Liver (tissue), 8 donors: ENCODE measurements at regions not wholly inside any gene's neighbourhood (a gene's known extent, or its start where the extent isn't known, plus 50 kb on each side); places are given as distances from the start of the nearest gene placed in this dataset.

Experiments used
- DNase-seq: peaks from one replicate; pipeline ENCODE4 v3.0.0-alpha.2; 2017; ENCODE audit warnings: low spot score
- H3K27ac ChIP-seq, 2 donors: one replicate each; pipeline ENCODE4 v1.7.0; 2013; ENCODE audit warnings: inconsistent platforms in 2 of 2, low read length in 2 of 2, control low read depth in 1 of 2, low read depth in 1 of 2, mild to moderate bottlenecking in 1 of 2
- H3K27me3 ChIP-seq, 4 donors: one replicate each; pipeline versions ENCODE4 v1.6.1 to v1.7.0; 2013; ENCODE audit warnings: low read length in 3 of 4, inconsistent platforms in 1 of 4, mild to moderate bottlenecking in 1 of 4, moderate library complexity in 1 of 4; ENCODE audit not compliant: control insufficient read depth in 4 of 4, insufficient read depth in 4 of 4
- H3K36me3 ChIP-seq, 4 donors: one replicate each; pipeline versions ENCODE4 v1.6.1 to v1.7.0; 2013; ENCODE audit warnings: low read length in 3 of 4, mild to moderate bottlenecking in 3 of 4, low read depth in 1 of 4, moderate library complexity in 1 of 4; ENCODE audit not compliant: control insufficient read depth in 4 of 4, insufficient read depth in 3 of 4
- H3K4me1 ChIP-seq, 4 donors: one replicate each; pipeline versions ENCODE4 v1.6.1 to v1.7.0; 2013; ENCODE audit warnings: low read length in 3 of 4, mild to moderate bottlenecking in 3 of 4, moderate library complexity in 1 of 4; ENCODE audit not compliant: control insufficient read depth in 4 of 4, insufficient read depth in 4 of 4
- H3K4me3 ChIP-seq, 3 donors: one replicate each; pipeline versions ENCODE4 v1.6.1 to v1.7.0; 2013; ENCODE audit warnings: low read length in 3 of 3, control low read depth in 1 of 3, low read depth in 1 of 3, mild to moderate bottlenecking in 1 of 3
- H3K9ac ChIP-seq, 2 donors: one replicate each; pipeline ENCODE4 v1.7.0; 2013; ENCODE audit warnings: low read length in 2 of 2, mild to moderate bottlenecking in 2 of 2, moderate library complexity in 2 of 2, control low read depth in 1 of 2, low read depth in 1 of 2
- H3K9me3 ChIP-seq, 4 donors: one replicate each; pipeline versions ENCODE4 v1.6.1 to v1.7.0; 2013; ENCODE audit warnings: low read length in 3 of 4; ENCODE audit not compliant: control insufficient read depth in 4 of 4
- CTCF ChIP-seq: fragments of 150-350 bp; IDR thresholded peaks from 2 replicates; pipeline ENCODE4 v1.5.1; 2017; ENCODE audit warnings: improper control_type of control experiment, low read depth, low read length; ENCODE audit not compliant: missing input control
- EGR1 ChIP-seq, 2 donors: IDR thresholded peaks; 2 replicates each; pipeline ENCODE4 v1.6.1; 2016 to 2018; ENCODE audit warnings: antibody characterized with exemption in 2 of 2, low read depth in 2 of 2
- FOXA1 ChIP-seq: IDR thresholded peaks from 2 replicates; pipeline ENCODE4 v1.6.1; 2016; ENCODE audit warnings: antibody characterized with exemption
- FOXA2 ChIP-seq: IDR thresholded peaks from 2 replicates; pipeline ENCODE4 v1.6.1; 2016; ENCODE audit warnings: antibody characterized with exemption
- HNF4A ChIP-seq, 2 donors: conservative IDR thresholded peaks; 2 replicates each; pipeline ENCODE4 v1.6.1; 2016; ENCODE audit warnings: antibody characterized with exemption in 2 of 2, mild to moderate bottlenecking in 2 of 2
- HNF4G ChIP-seq: IDR thresholded peaks from 2 replicates; pipeline ENCODE4 v1.6.1; 2016; ENCODE audit warnings: antibody characterized with exemption
- JUND ChIP-seq, 2 donors: IDR thresholded peaks; 2 replicates each; pipeline ENCODE4 v1.6.1; 2016; ENCODE audit warnings: antibody characterized with exemption in 2 of 2
- NR2F2 ChIP-seq: IDR thresholded peaks from 2 replicates; pipeline ENCODE4 v1.6.1; 2016; ENCODE audit warnings: antibody characterized with exemption
- RAD21 ChIP-seq, 2 donors: IDR thresholded peaks; 2 replicates each; pipeline ENCODE4 v1.6.1; 2016; ENCODE audit warnings: antibody characterized with exemption in 2 of 2, mild to moderate bottlenecking in 2 of 2
- RXRA ChIP-seq, 2 donors: IDR thresholded peaks; 2 replicates each; pipeline ENCODE4 v1.6.1; 2017 to 2018; ENCODE audit warnings: antibody characterized with exemption in 2 of 2, mild to moderate bottlenecking in 1 of 2
- SP1 ChIP-seq: IDR thresholded peaks from 2 replicates; pipeline ENCODE4 v1.6.1; 2018; ENCODE audit warnings: antibody characterized with exemption, mild to moderate bottlenecking
- TAF1 ChIP-seq: conservative IDR thresholded peaks from 2 replicates; pipeline ENCODE4 v1.6.1; 2016; ENCODE audit warnings: antibody characterized with exemption, mild to moderate bottlenecking
- YY1 ChIP-seq: IDR thresholded peaks from 2 replicates; pipeline ENCODE4 v1.6.1; 2016; ENCODE audit warnings: antibody characterized with exemption, mild to moderate bottlenecking
- WGBS: extraction: QIAGEN DNeasy Blood & Tissue Kit; methylation state at CpG from one replicate; pipeline ENCODE4 v1.1.7; 2013; 5-methylcytosine and 5-hydroxymethylcytosine counted together
- TF ChIP-seq, protein P1 (sequence below): IDR thresholded peaks from 2 replicates; pipeline ENCODE4 v1.6.1; 2016; ENCODE audit warnings: antibody characterized with exemption
- TF ChIP-seq, protein P2 (sequence below): IDR thresholded peaks from 2 replicates; pipeline ENCODE4 v1.6.1; 2016; ENCODE audit warnings: antibody characterized with exemption, mild to moderate bottlenecking
- TF ChIP-seq, protein P3 (sequence below): IDR thresholded peaks from 2 replicates; pipeline ENCODE4 v1.6.1; 2016; ENCODE audit warnings: antibody characterized with exemption
- TF ChIP-seq, protein P4 (sequence below): IDR thresholded peaks from 2 replicates; pipeline ENCODE4 v1.6.1; 2016; ENCODE audit warnings: antibody characterized with exemption
- donor health status: healthy.
- donor health status: healthy.
- donor health status: healthy.
- donor health status: healthy.
- donor health status: healthy.

DNA sequence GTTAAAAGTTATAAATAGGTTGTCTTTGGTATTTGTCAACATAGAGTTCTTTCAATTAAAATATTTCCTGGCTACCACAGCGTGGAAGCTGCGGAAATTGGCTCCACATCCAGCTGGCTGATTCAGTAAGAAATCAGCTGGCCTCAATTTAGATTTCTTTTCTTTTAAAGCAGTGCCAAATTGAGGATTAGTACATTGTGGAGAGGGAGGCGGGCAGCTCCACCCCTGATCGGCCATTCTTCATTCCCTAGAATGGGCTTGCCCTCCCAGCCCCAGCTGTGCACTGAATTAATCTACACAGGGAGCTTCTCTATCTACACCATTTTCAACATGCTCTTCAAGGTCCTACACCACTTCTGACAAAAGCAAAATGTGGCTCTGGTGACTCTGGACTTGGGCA, 624.8 kb downstream of the DACH1 start:
- Histone ChIP-seq H3K4me3 (no peak overlapping the region), H3K36me3 (no peaks in the 10 kb centered on the region), H3K27me3 (peaks cover 0 to 3% (median 1%) of the 10 kb centered on the region in 4 donors), H3K9ac (no peak overlapping the region), H3K9me3 (no peaks in the 10 kb centered on the region), H3K27ac (no peak overlapping the region), H3K4me1 (no peaks in the 10 kb centered on the region)
- WGBS, result 74% methylated on average over 4 of the region's 4 CpGs
- no peak for TF ChIP-seq RAD21 (IDR thresholded peaks at IDR 0.05)
- TF ChIP-seq YY1, result no peak
- TF ChIP-seq, protein P1, sequence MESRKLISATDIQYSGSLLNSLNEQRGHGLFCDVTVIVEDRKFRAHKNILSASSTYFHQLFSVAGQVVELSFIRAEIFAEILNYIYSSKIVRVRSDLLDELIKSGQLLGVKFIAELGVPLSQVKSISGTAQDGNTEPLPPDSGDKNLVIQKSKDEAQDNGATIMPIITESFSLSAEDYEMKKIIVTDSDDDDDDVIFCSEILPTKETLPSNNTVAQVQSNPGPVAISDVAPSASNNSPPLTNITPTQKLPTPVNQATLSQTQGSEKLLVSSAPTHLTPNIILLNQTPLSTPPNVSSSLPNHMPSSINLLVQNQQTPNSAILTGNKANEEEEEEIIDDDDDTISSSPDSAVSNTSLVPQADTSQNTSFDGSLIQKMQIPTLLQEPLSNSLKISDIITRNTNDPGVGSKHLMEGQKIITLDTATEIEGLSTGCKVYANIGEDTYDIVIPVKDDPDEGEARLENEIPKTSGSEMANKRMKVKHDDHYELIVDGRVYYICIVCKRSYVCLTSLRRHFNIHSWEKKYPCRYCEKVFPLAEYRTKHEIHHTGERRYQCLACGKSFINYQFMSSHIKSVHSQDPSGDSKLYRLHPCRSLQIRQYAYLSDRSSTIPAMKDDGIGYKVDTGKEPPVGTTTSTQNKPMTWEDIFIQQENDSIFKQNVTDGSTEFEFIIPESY, result no peak
- TF ChIP-seq HNF4G, result no peak
- no peak for TF ChIP-seq HNF4A (conservative IDR thresholded peaks at IDR 0.05)
- TF ChIP-seq, protein P2, sequence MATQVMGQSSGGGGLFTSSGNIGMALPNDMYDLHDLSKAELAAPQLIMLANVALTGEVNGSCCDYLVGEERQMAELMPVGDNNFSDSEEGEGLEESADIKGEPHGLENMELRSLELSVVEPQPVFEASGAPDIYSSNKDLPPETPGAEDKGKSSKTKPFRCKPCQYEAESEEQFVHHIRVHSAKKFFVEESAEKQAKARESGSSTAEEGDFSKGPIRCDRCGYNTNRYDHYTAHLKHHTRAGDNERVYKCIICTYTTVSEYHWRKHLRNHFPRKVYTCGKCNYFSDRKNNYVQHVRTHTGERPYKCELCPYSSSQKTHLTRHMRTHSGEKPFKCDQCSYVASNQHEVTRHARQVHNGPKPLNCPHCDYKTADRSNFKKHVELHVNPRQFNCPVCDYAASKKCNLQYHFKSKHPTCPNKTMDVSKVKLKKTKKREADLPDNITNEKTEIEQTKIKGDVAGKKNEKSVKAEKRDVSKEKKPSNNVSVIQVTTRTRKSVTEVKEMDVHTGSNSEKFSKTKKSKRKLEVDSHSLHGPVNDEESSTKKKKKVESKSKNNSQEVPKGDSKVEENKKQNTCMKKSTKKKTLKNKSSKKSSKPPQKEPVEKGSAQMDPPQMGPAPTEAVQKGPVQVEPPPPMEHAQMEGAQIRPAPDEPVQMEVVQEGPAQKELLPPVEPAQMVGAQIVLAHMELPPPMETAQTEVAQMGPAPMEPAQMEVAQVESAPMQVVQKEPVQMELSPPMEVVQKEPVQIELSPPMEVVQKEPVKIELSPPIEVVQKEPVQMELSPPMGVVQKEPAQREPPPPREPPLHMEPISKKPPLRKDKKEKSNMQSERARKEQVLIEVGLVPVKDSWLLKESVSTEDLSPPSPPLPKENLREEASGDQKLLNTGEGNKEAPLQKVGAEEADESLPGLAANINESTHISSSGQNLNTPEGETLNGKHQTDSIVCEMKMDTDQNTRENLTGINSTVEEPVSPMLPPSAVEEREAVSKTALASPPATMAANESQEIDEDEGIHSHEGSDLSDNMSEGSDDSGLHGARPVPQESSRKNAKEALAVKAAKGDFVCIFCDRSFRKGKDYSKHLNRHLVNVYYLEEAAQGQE, result no peak
- TF ChIP-seq SP1, result no peak
- TF ChIP-seq TAF1, result no peak
- TF ChIP-seq RXRA (IDR thresholded peaks at IDR 0.05), result no peak
- TF ChIP-seq EGR1 (IDR thresholded peaks at IDR 0.05; ENCODE audit: low read depth in 2 of 2), result no peak
- TF ChIP-seq FOXA2, result no peak
- TF ChIP-seq CTCF, result no peak
- no peak for TF ChIP-seq JUND (IDR thresholded peaks at IDR 0.05)
- TF ChIP-seq, protein P3, sequence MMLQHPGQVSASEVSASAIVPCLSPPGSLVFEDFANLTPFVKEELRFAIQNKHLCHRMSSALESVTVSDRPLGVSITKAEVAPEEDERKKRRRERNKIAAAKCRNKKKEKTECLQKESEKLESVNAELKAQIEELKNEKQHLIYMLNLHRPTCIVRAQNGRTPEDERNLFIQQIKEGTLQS, result no peak
- no peak for TF ChIP-seq NR2F2
- TF ChIP-seq, protein P4, sequence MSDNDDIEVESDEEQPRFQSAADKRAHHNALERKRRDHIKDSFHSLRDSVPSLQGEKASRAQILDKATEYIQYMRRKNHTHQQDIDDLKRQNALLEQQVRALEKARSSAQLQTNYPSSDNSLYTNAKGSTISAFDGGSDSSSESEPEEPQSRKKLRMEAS, result no peak
- no peak for TF ChIP-seq FOXA1
- DNase-seq, result no peak

GRCh38 chr13:71240911-71241310, 626.1 kb downstream of the DACH1 start:
- Histone ChIP-seq H3K36me3 (no peaks in the 10 kb centered on the region), H3K9ac (no peak overlapping the region), H3K4me3 (no peak overlapping the region), H3K9me3 (no peaks in the 10 kb centered on the region), H3K27ac (no peak overlapping the region), H3K27me3 (peaks cover 0 to 4% (median 1%) of the 10 kb centered on the region in 4 donors), H3K4me1 (no peaks in the 10 kb centered on the region)
- DNase-seq, result no peak
- TF ChIP-seq RAD21 (IDR thresholded peaks at IDR 0.05) (peak; percentile 70 to 73), TAF1 (no peak), HNF4A (conservative IDR thresholded peaks at IDR 0.05) (no peak), CTCF (peak; percentile 27)
- 55% methylated on average over 1 of the region's 1 CpG for WGBS
